ENCODE measurements at regions not wholly inside any gene's neighbourhood (a gene's known extent, or its start where the extent isn't known, plus 50 kb on each side); places are given as distances from the start of the nearest gene placed in this dataset.

DNA sequence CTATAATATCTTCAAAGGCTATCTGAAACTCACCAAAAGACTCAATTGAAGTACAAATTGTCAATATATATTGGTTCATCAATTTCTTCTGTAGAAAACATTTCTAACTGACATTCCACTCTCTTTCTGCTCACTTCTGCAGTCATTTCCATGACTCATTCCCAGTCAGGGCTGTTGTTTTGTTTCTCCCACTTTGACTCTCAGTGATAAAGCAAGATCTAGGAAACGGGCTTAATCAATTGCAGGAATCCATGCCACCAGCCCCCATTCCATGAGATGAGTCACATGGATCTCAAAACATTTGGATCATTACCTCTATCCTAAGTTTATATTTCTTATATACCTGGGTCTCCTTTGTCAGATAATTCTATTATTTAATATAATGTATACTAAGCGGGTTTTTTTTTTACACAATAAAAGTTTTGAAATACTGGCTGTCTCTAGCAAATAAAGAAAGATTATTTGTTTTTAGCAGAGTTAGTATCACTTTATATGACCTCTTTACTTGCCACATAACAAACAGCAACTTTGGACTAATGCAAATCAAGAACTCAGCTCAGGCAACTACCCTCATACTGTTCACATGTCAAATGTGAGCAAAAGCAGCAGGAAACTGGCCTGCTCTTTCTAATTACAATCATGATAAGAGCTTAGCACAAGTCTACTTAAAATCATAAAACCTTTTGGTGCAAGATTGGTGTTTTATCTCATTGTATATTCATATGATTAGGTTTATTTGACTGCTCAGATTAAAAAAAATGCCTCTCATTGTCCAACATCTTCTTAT, 251.1 kb upstream of the PIK3C3 start:
- Histone ChIP-seq H3K4me3 (ENCODE audit: insufficient read length, low read depth) (no peak overlapping the region), H3K9me3 (ENCODE audit: insufficient read depth, low read length) (no peaks in the 10 kb centered on the region), H3K27me3 (ENCODE audit: insufficient read depth, insufficient read length) (no peaks in the 10 kb centered on the region), H3K9ac (ENCODE audit: insufficient read length, low read depth) (no peak overlapping the region), H3K36me3 (ENCODE audit: insufficient read depth, insufficient read length, low read length) (no peaks in the 10 kb centered on the region), H3K4me1 (ENCODE audit: insufficient read depth, insufficient read length) (no peaks in the 10 kb centered on the region)
- TF ChIP-seq SUZ12 (IDR thresholded peaks at IDR 0.05; ENCODE audit: extremely low read depth, insufficient read depth, insufficient read length) (no peak), ZNF274 (IDR thresholded peaks at IDR 0.05; ENCODE audit: low read depth, low read length) (no peak), YY1 (IDR thresholded peaks at IDR 0.05; ENCODE audit: insufficient read depth, insufficient read length) (no peak)
- no peak for DNase-seq (ENCODE audit: low read depth, low spot score)

DNA sequence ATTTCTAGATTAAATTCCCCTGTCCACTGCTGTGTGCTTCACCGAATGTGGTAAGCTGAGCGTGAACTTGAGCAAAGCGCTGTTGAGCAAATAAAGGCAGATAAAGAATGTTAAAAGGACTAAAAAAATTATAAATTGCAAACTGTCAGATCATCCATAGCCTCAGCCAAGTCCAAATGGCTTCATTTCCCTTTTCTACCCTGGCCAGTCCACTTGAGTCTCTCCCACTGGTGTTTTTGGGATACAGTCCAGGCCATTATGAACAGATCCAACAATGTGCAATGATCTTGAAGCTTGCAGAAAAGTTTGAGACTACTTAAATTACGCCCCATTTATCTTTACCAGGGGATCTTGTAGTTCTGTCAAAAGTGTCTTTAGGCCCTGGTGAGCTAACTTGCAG, 254.6 kb upstream of the PIK3C3 start:
- Histone ChIP-seq H3K9ac (ENCODE audit: insufficient read length, low read depth) (no peak overlapping the region), H3K36me3 (ENCODE audit: insufficient read depth, insufficient read length, low read length) (no peaks in the 10 kb centered on the region), H3K27me3 (ENCODE audit: insufficient read depth, insufficient read length) (no peaks in the 10 kb centered on the region), H3K4me1 (ENCODE audit: insufficient read depth, insufficient read length) (no peaks in the 10 kb centered on the region), H3K9me3 (ENCODE audit: insufficient read depth, low read length) (no peaks in the 10 kb centered on the region), H3K4me3 (ENCODE audit: insufficient read length, low read depth) (no peak overlapping the region)
- no peak for DNase-seq (ENCODE audit: low read depth, low spot score)
- TF ChIP-seq YY1 (IDR thresholded peaks at IDR 0.05; ENCODE audit: insufficient read depth, insufficient read length) (no peak), ZNF274 (IDR thresholded peaks at IDR 0.05; ENCODE audit: low read depth, low read length) (no peak), SUZ12 (IDR thresholded peaks at IDR 0.05; ENCODE audit: extremely low read depth, insufficient read depth, insufficient read length) (no peak)

DNA sequence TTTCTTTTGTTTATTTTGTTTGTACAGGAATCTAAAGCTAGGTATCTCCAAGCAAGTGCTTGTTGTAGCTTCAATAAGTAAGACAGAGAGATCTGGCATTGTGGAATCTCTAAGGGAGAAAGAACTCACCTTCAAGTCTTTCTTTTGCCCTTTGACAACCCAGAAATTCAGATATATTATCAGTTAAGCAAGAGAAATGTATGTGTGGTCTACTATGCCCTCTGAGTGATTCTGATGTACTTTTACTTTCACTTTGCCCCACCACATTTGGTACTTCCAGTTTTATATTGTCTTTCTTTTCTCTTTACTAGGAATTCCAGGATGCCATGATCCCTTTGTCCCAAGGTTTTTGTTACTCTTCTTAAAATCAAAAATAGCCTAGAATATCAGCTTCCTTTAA, 259.6 kb upstream of the PIK3C3 start:
- H3K36me3 ChIP-seq (ENCODE audit: insufficient read depth, insufficient read length, low read length), result no peaks in the 10 kb centered on the region
- no peak for TF ChIP-seq YY1 (IDR thresholded peaks at IDR 0.05; ENCODE audit: insufficient read depth, insufficient read length)
- TF ChIP-seq ZNF274 (IDR thresholded peaks at IDR 0.05; ENCODE audit: low read depth, low read length), result no peak
- TF ChIP-seq SUZ12 (IDR thresholded peaks at IDR 0.05; ENCODE audit: extremely low read depth, insufficient read depth, insufficient read length), result no peak
- no peaks in the 10 kb centered on the region for H3K27me3 ChIP-seq (ENCODE audit: insufficient read depth, insufficient read length)
- H3K4me3 ChIP-seq (ENCODE audit: insufficient read length, low read depth), result no peak overlapping the region
- H3K9me3 ChIP-seq (ENCODE audit: insufficient read depth, low read length), result no peaks in the 10 kb centered on the region
- no peak overlapping the region for H3K9ac ChIP-seq (ENCODE audit: insufficient read length, low read depth)
- no peaks in the 10 kb centered on the region for H3K4me1 ChIP-seq (ENCODE audit: insufficient read depth, insufficient read length)
- DNase-seq (ENCODE audit: low read depth, low spot score), result no peak

DNA sequence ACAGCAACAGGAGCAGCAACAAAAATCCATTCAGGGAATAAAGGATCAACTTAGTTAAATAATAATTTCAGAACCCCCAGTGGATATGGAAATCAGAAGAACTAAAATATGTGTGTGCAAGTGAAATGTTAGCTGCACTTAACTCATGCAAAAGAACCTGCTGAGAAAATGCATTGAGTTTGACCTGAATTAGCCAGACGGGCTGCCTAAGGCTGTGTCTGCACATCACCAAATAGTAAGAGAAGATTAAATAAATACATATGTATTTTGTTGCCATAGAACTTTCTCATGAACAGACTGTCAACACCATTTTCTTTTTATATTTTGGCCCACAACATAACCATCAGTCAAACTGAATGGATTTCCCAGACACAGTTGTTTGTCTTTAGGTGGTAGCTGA, 262.0 kb upstream of the PIK3C3 start:
- no peak overlapping the region for H3K4me3 ChIP-seq (ENCODE audit: insufficient read length, low read depth)
- H3K9me3 ChIP-seq (ENCODE audit: insufficient read depth, low read length), result no peaks in the 10 kb centered on the region
- H3K4me1 ChIP-seq (ENCODE audit: insufficient read depth, insufficient read length), result no peaks in the 10 kb centered on the region
- TF ChIP-seq ZNF274 (IDR thresholded peaks at IDR 0.05; ENCODE audit: low read depth, low read length) (no peak), YY1 (IDR thresholded peaks at IDR 0.05; ENCODE audit: insufficient read depth, insufficient read length) (no peak), SUZ12 (IDR thresholded peaks at IDR 0.05; ENCODE audit: extremely low read depth, insufficient read depth, insufficient read length) (no peak)
- no peaks in the 10 kb centered on the region for H3K36me3 ChIP-seq (ENCODE audit: insufficient read depth, insufficient read length, low read length)
- no peaks in the 10 kb centered on the region for H3K27me3 ChIP-seq (ENCODE audit: insufficient read depth, insufficient read length)
- no peak for DNase-seq (ENCODE audit: low read depth, low spot score)
- H3K9ac ChIP-seq (ENCODE audit: insufficient read length, low read depth), result no peak overlapping the region

DNA sequence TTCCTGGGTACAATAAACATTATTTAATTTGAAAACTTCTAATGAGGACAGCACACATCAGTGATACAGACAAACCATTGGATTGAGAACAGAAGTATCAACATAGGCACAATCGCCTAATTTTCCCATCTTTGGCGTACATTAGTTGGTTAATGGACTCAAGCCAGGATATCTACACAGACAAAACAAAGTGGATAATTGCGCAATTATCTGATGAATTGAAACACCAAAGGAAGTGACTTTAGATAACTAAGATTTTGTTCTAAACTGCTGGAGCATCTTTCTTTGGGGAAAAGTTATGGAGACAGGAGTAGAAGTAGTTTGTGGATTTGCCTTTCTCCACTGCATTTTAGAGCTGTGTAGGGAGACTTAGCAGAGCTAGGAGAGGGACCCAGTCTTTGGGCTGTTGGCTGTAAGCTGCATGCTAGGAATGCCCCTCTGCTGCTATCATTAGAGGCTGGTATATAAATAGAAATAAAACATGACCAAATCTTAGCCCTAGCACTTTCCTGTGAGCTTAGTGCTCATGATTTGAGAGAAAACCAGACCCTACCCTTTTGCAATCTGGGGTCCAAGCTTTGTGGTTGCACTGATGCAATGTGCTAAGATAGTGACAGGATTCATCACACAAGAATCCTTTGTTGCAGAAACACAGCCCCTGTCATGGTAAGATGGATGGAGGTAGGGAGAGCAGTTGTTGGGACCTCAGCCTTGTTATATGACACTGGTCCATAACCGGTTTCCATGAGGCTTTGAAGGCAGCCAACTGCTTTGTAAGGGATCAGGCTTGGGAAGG, 264.5 kb upstream of the PIK3C3 start:
- no peak for DNase-seq (ENCODE audit: low read depth, low spot score)
- H3K27me3 ChIP-seq (ENCODE audit: insufficient read depth, insufficient read length), result no peaks in the 10 kb centered on the region
- no peak overlapping the region for H3K9ac ChIP-seq (ENCODE audit: insufficient read length, low read depth)
- H3K4me1 ChIP-seq (ENCODE audit: insufficient read depth, insufficient read length), result no peaks in the 10 kb centered on the region
- TF ChIP-seq SUZ12 (IDR thresholded peaks at IDR 0.05; ENCODE audit: extremely low read depth, insufficient read depth, insufficient read length), result no peak
- TF ChIP-seq ZNF274 (IDR thresholded peaks at IDR 0.05; ENCODE audit: low read depth, low read length), result no peak
- no peak for TF ChIP-seq YY1 (IDR thresholded peaks at IDR 0.05; ENCODE audit: insufficient read depth, insufficient read length)
- H3K36me3 ChIP-seq (ENCODE audit: insufficient read depth, insufficient read length, low read length), result no peaks in the 10 kb centered on the region
- H3K4me3 ChIP-seq (ENCODE audit: insufficient read length, low read depth), result no peak overlapping the region
- H3K9me3 ChIP-seq (ENCODE audit: insufficient read depth, low read length), result no peaks in the 10 kb centered on the region

DNA sequence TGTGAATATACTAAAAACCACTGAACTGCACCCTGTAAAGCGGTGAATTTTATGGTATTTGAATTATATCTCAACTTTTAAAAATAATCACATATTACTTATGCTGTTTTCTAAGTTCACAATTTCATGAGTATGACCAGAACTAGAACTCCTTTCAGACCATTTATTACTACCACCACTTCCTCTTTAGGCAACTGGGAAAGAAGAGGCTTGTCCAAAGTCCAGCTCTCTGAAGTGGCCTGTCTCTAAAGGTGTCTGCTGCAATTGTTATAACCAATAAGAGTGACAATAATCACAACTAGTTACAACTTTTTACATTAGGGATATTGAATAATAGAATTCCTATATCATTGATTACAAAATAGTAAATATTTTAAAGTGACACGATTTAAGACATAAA, 267.9 kb upstream of the PIK3C3 start:
- H3K9ac ChIP-seq (ENCODE audit: insufficient read length, low read depth), result no peak overlapping the region
- H3K4me1 ChIP-seq (ENCODE audit: insufficient read depth, insufficient read length), result no peaks in the 10 kb centered on the region
- no peaks in the 10 kb centered on the region for H3K27me3 ChIP-seq (ENCODE audit: insufficient read depth, insufficient read length)
- no peaks in the 10 kb centered on the region for H3K9me3 ChIP-seq (ENCODE audit: insufficient read depth, low read length)
- H3K36me3 ChIP-seq (ENCODE audit: insufficient read depth, insufficient read length, low read length), result no peaks in the 10 kb centered on the region
- H3K4me3 ChIP-seq (ENCODE audit: insufficient read length, low read depth), result no peak overlapping the region
- no peak for DNase-seq (ENCODE audit: low read depth, low spot score)
- no peak for TF ChIP-seq YY1 (IDR thresholded peaks at IDR 0.05; ENCODE audit: insufficient read depth, insufficient read length)
- TF ChIP-seq SUZ12 (IDR thresholded peaks at IDR 0.05; ENCODE audit: extremely low read depth, insufficient read depth, insufficient read length), result no peak
- no peak for TF ChIP-seq ZNF274 (IDR thresholded peaks at IDR 0.05; ENCODE audit: low read depth, low read length)

Measured in NT2/D1 (cell line).